ENCODE measurements at regions not wholly inside any gene's neighbourhood (a gene's known extent, or its start where the extent isn't known, plus 50 kb on each side); places are given as distances from the start of the nearest gene placed in this dataset.

GRCh38 chr7:1290679-1291356 is 58.1 kb downstream of the UNCX start:
- TF ChIP-seq CTCF (IDR thresholded peaks at IDR 0.05) (no peak), POLR2A (IDR thresholded peaks at IDR 0.05) (no peak)
